Suppressor macrophage treated with lipopolysaccharide for 1 hour (primary cell): ENCODE measurements at regions not wholly inside any gene's neighbourhood (a gene's known extent, or its start where the extent isn't known, plus 50 kb on each side); places are given as distances from the start of the nearest gene placed in this dataset.
"Not testable (repeated sequence)": the region's sequence is repeated elsewhere in the genome, so short reads cannot be mapped to it uniquely, and the experiment has no call there.

Experiments used
- DNase-seq, 3 donors: peaks; one replicate each; pipeline ENCODE4 v3.0.0-alpha.2; 2020 to 2022

DNA sequence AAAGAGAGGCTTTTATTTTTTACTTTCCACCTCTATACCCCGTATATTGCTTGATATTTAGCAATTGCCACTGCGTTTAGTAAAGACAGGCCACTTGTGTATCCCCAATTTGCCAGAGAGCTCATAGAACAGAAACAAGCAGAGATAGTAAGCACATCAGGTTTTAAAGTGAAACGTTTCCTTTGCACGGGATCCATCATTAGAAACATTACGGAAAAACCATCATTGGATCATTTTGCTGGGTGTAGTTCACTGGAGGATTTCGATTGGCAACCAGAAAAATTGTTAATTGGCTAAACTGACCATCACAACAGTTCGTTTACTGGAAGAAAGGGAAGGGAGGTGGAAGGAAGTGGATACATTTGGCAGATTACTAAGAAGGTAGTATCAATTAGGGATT, 149.4 kb upstream of the STK32A start:
- no peak for DNase-seq

DNA sequence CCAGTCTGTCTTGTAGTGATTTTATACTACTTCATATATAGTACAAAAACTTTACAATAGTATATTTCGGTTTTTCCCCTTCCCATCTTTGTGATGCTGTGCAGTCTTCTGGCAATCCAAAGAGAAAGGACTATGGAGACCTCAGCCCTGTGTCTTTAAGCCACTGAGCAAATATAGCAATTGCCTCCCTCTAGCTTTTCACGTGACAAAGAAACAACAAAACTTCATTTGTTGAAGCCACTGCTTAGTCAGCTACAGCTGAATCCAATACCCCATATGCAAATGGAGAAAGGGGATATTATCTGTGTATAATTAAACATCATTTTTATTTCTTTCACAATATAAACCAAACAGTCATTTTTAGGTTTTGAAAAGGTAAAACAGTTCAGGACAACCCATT, 142.8 kb upstream of the STK32A start:
- no peak for DNase-seq

DNA sequence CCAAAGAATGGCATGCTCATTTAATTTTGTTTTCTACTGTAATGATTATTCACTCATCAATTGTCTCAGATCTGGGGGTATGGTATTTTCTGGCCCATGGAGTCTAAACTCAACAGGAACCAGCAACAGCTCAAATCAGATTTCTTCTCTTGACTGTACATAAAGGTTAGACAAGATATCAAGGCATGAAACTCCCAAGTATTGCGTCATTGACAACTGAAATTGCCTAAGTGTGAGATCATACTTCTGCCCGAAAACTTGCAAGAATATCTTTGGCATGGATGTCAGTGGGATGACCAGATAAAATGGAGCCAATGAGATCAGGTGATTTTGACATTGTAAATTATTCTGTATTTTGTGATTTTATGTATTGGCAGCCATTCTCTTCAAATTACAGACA, 141.7 kb upstream of the STK32A start:
- peak; percentile 18 to 55 (median 52) for DNase-seq

DNA sequence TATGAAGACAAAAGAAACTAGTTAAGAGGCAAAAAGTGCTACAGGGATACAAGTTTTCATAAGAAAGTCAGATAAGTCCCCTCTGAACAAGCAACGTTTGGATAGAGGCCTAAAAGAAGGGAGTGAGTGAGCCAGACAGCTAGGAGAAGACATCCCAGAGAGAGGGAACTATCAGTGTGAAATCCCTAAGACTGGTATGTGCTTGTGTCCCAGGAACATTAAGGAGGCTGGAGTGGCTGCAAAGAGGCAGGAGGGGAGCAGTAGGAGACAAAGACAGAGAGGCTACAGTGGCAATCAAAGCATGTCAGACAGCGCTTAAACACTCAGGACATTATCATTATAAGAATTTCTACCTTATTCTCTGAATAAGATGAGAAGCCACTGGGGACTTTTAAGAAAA, 139.1 kb upstream of the STK32A start:
- DNase-seq, result no peak

DNA sequence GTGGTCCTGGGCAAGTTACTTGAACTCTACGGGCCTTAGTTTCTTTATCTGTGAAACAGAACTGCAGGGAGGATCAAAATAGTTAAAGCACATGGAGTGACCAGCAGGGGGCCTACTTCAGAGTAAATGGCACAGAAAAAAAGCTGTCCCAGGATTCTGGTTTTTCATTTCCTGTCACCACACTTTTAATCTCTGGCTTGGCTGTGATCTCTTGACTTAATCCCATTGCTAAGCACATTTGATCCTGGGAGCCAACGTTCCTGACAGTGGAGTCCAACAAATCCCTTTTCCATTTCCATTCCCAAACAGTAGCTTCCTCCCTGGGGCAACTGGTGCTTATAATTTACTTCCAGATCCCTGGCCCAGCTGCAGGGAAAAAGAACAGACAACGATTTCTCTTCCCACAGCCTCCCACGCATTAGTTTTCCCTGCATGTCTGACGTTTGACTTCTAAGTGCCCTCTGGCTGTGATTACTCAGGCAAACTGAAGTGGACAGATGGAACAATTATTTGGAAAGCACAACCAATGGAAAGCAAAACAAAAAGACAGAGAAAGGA, 136.5 kb upstream of the STK32A start:
- DNase-seq, result peak; percentile 51 to 69 (median 61)

DNA sequence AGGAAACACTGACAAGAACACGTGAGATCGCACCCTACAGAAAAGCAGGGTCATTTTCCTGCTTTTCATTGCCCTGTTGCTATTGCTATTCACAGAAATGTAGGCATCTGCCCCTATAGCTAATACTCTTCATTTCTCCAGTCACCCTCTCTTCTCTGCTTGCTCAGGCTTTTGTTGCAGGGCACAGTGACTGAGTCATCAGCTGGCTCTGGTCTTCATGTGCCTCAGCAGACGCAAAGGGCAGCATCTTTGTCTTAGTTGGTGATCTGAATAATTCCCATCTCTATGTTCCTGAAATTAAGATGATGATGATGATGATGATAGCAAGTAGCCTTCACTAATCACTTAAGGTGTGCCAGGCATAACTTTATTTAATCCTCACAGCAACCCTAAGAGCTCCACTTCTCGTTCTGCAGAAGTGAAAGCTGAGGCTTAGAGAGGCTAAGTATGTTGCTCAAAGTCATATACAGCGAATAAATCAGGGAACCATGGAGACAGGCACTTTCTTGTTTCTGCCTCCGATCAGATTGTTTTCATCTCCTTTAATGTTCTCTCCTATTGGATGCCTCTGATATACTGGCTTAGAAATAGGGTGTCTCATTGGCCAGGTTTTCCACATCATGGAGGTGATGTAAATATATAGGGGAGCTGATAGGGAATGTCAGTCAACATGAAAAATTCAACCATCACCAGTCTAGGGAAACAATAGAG, 133.0 kb upstream of the STK32A start:
- DNase-seq, result peak in 1 of 3 donors; percentile 2

DNA sequence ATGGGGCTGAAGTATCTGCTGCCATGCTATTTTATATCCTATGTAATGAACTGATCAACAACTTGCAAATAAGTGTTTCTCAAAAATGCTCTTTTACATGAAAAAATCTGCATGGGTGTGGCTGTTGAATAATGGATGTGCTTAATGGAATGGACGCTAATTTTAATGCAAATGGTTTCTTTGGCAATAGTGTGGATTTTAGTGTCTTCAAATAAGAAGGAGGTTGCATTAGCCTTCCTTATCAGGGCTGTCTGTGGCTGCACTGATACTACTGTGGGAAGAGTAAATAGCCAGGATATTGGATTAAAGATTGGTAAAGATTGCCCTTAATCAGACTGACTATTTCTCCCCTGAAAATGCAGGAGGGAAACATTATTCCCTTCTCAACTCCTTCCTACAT, 121.9 kb upstream of the STK32A start:
- DNase-seq, result no peak

DNA sequence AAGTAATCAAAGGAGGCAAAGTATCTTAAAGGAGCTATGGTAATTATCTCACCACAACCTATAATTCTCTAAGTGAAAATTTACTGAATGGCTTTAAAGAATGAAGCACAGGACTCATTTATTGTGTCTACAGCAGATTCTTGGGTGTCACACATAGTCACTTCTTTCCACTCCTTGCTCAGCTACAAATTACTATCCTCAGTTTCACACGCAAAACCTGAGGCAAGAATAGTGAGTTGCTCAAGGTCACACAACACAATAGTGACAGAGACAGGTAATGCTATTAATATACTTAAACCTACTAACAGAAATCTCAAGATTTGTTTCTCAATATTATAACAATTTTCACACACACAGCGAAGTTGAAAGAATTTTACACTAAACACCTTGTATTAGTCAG, 120.9 kb upstream of the STK32A start:
- no peak for DNase-seq

DNA sequence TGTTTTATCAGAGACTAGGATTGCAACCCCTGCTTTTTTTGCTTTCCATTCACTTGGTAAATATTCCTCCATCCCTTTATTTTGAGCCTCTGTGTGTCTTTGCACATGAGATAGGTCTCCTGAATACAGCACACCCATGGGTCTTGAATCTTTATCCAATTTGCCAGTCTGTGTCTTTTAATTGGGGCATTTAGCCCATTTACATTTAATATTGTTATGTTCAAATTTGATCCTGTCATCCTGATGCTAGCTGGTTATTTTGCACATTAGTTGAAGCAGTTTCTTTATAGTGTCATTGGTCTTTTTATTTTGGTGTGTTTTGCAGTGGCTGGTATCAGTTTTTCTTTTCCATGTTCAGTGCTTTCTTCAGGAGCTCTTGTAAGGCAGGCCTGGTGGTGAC, 95.1 kb upstream of the STK32A start:
- not testable (repeated sequence) for DNase-seq

DNA sequence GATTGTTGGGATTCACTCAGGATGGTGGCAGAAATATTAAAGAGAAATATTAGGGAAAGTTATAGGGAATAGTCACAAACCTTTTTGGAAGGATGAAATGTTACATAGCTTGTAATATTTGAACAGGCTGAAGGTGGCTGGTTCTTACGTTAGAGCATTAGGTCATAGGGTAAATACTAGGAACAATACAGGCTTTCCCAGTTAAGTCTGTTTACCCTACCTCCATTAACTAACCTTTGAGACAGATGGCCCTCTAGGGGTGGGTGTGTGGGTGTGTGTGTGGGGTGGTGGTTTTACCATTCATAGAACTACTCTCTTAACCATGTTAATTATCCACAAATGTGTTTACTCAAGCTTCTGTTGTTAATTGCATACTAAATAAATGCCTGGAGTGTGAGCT, 94.3 kb upstream of the STK32A start:
- no peak for DNase-seq

DNA sequence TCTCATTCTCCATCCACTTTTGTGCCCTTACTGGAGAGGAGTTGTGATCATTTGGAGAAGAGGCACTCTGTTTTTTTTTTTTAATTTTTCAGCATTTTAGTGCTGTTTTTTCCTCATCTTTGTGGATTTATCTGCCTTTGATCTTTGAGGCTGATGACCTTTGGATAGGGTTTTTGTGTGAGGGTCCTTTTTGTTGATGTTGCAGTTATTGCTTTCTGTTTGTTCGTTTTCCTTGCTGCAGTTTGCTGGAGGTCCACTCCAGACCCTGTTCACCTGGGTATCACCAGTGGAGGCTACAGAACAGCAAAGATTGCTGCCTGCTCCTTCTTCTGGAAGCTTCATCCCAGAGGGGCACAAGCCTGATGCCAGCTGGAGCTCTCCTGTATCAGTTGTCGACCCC, 93.2 kb upstream of the STK32A start:
- DNase-seq, result not testable (repeated sequence)

DNA sequence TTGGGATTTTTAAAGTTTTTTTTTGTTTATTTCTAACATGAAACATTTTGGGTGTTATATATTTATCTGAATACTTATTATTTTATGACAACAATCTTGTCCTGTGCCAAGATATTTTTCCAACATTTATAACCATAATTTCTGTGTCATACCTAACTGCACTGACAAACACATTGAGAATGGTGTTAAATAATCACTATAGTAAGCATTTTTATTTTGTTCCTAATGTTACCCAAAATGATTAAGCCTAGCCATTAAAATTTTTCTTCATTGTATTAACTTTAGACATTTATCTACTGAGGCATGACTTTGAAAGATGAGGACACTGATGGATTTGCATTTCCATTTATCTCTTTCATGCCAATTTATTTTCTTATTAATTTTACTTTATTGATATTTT, 91.6 kb upstream of the STK32A start:
- DNase-seq, result no peak

DNA sequence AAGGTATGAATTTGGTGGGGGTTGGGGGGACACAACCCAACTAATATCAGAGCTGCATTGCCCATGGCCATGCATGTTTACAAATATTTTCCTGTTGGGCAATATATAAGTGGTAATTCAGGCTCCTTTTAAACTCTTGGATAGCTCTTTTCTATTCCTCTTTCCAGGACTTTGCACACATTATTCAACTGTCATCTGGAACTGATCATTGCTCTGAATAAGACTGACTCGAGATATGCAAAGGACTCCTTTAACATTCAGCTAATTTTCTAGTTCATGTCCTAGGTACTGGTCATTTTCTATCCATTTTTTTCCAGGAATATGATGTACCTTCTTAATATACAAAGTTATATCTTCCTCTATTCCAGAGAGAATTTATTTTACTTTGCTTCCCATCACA, 89.5 kb upstream of the STK32A start:
- no peak for DNase-seq

DNA sequence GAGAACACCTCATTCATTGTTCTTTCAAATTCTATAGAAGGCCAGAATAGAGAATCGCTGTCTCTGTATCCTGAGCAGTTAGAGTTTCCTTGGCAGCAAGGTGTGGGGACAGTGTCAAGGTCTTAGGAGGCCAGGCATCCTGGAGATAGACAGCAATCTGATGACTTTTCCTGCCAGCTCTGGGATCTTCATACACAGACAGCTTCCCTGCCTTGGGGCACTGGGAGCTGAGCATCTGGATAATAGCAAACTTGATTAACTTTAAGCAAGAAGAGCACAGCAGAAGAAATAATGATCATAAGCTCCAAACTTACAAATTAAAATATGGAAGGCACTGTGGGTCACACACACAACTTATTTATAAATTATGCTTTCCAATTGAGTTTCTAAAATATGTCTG, 86.1 kb upstream of the STK32A start:
- no peak for DNase-seq

DNA sequence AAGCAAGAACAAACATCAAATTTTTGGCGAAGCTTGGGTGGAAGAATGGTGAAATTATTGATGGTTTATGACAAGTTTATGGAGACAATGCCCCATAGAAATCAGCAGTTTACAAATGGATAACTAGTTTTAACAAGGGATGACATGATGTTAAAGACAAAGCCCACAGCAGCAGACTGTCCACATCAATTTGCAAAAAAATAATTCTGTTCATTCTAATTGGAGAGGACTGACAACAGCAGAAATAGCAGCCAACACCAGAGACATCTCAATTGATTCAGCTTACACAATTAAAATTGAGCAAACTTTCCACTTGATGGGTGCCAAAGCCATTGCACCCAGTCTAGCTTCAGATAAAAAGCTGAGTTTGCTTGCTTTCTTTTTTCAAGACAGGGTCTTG, 82.7 kb upstream of the STK32A start:
- DNase-seq, result no peak

DNA sequence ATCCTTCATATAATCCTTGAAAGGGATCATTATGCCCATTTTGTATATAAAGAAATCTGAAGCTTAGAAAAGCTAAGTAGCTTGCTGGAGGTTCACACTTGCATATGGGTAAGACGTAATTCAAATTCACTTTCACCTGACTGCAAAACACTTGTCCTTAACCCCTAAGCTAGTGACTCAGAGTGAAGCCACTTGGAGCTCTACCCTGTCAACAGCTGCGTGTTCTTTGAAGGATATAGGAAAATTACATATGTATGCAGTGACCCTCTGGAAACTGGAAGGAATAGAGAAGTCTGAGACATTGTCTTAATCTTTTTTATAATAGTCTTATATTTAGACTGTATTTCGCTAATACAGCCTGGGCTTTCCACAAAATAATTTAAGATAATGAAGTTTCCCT, 80.0 kb upstream of the STK32A start:
- DNase-seq, result no peak

DNA sequence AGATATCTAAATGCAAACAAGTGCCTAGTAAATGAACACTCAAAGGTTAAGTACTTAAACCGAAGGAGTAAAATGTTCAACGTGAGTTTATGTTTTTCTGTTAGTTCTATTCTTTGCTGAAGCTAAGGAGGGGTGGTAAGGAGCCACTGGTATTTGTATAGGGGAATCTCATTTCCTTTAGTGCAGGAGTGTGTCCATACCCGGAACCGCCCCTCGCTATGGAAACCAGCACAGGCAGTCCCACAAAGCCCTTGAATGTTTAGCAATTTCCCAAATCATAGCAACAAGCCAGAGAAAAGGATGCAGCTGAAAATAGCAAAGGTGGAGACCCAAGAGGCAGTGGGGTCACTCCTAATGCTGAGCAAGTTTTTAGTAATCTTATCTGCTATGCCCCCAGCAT, 78.8 kb upstream of the STK32A start:
- no peak for DNase-seq

DNA sequence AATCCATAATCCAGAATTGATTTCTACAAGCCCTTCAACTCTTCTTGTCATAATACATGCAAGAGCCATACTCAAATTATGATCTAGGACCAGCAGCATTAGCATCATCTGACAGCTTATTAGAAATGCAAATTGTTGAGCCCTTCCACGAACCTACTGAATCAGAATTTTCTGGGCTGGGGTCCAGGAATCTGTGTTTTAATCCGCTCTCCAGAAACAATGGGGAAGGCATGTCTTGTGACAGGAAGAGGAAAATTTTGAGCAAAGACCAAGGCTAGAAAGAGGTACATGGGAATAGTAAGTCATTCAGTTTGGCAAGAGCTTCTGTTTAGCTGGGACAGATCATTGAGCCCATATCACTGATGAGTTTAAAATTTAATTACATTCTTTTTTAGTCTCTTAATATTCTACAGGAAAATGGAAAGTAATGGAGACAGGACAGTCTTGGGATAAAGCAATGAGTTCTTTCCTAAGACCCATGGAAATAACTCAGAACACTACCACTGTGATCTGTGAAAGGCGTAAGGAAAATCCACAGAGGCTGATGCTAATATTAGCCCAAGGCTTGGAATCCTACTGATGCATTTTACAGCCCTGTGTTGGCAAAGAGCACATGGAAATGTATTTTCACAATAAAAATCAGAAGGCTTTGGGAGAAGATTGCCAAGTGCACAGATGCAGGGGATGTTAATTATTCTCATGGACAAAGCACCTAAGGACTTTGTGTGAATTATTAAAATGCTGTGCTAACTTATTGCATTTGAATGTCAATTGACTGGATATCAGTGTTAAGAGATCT, 73.7 kb upstream of the STK32A start:
- no peak for DNase-seq

DNA sequence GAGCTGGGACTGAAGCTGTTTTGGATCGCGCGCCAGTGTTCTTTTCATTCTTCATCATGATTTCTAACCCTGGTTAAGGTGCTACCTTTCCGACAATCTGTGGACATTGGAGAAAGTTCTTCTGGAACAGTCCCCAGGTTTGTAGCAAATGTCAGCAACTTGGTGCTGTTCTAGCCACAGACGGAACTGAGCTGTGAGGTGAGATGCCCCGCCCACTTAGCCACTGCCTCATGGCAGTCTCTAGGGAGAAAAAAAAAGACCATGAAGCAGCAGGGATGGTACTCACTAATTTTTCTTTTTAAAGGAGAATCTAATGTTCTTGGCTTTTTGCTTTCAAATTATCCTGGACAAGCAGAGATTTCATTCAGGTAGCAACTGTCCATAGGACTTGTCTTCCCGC, 72.1 kb upstream of the STK32A start:
- DNase-seq, result no peak

DNA sequence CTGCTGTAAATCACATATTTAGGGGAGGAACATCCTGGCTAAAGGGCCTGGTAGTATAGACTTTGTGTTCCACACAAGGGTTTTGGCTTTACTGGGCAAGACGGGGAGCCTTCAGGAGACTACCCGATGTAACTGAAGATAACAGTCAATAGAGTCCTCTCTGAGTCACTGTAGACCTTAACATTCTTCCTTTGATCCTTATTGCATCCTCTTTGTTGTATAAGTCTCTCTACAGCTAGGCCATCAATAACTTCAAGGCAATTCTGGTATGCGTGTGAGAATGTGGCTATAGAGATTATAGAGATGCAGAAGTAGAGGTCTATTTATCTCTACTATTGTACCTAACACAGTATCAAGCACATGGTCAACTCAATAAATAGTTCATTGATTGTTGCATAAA, 67.3 kb upstream of the STK32A start:
- DNase-seq, result no peak

DNA sequence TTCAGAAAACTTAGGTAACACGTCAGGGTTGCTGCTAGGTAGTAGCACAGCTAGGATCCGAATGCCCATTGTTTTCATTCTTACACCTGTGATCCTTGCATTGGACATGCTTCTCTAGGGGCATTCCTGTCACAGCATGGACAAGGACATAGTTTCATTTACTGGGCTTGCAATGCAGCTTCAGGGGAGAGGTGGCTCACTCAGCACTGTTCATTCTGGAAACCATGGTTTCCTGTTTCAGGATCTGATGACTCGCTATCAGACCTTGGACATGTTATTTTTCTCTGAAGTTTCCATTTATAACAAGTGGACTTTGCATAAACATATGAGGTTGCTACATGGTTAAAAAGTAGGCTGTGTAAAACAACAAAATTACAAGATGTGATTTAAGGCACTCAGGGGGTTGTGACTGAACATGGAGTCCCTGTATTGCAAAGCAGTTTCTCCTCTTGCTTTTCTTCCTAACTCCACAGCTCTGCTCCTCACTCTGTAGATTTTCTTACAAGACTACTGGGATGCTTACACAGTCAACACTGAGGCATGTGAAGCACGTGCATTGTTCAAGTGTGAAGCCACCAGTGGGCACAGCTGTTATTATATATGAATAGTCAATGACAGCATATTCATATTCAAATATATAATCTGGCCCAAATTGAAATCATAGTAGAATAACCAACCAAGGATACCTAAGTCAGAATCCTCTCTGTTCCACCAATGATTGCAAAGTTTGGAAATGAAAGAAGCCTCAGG, 66.1 kb upstream of the STK32A start:
- peak; percentile 5 to 24 (median 15) for DNase-seq

DNA sequence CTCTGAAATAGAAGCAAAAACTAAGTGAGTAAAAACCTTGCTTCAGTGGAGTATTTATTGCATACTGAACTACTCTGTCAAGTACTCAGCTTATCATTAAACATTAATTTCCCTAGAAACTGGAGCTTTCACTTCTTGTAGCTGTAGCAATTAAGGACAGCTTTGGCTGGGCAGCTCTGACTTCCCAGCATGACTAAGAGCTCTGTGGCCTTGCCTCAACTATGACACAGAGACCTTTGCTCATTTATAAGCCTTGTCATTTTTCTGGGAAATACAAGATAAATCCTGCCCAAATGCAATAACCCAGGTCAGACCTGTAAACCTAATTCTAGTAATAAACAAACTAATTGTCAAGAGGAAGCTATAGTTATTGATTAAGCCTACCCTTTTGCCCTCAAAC, 65.4 kb upstream of the STK32A start:
- DNase-seq, result peak; percentile 30 to 46 (median 31)

DNA sequence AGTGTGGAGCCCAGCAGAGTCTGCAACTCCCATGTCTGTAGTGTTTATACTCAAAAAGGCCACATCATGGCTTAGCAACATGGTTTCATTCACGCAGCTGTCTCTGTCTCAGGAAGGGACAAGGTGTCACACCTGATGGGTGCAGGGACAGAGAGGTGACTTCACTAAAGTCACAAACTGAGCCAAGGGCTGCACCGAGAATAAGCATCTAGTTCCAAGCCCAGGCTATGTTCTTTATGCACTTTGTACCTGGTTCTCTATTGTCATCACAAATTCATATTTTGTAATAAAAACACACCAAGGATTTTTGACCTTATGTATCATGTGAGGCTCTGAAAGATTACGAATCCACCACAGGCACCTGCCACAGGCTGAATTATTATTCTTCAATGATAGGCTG, 64.9 kb upstream of the STK32A start:
- DNase-seq, result no peak

DNA sequence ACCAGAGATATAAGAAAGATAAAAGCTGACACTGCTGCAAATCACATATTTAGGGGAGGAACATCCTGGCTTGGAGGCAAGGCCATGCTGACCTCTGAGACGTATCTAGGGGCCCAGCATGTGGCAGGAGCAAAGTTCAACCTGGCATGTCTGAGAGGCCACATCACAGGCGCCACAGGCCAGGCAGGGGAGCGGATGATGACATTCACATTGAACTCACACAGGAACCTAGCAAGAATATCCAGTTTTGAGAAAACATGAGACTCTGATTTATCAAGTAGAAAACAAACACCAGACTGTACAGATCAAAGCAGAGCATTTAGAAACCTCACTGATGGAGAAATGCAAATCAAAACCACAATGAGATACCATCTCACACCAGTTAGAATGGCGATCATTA, 64.2 kb upstream of the STK32A start:
- no peak for DNase-seq
